BE2C (cell line): ENCODE measurements at regions not wholly inside any gene's neighbourhood (a gene's known extent, or its start where the extent isn't known, plus 50 kb on each side); places are given as distances from the start of the nearest gene placed in this dataset.
"Not testable (repeated sequence)": the region's sequence is repeated elsewhere in the genome, so short reads cannot be mapped to it uniquely, and the experiment has no call there.

Experiments
- DNase-seq: peaks from one replicate; pipeline ENCODE4 v3.0.0-alpha.2; 2020
- H3K27me3 ChIP-seq: fragments of 250-450 bp; sonication (Bioruptor Pico); 2 replicates; pipeline ENCODE4 v1.5.1; 2020; ENCODE audit warnings: mild to moderate bottlenecking
- H3K36me3 ChIP-seq: fragments of 250-450 bp; sonication (Bioruptor Pico); 2 replicates; pipeline ENCODE4 v1.5.1; 2020; ENCODE audit warnings: mild to moderate bottlenecking
- H3K4me1 ChIP-seq: fragments of 250-450 bp; sonication (Bioruptor Pico); 2 replicates; pipeline ENCODE4 v1.5.1; 2020
- H3K4me3 ChIP-seq: 2 replicates; pipeline ENCODE4 v1.5.1; 2011; ENCODE audit warnings: low read depth, low read length
- H3K9me3 ChIP-seq: fragments of 250-450 bp; sonication (Bioruptor Pico); 2 replicates; pipeline ENCODE4 v1.5.1; 2020
- TF ChIP-seq, protein P1 (sequence below): IDR thresholded peaks from 2 replicates; pipeline ENCODE4 v1.5.1; 2012; ENCODE audit warnings: mild to moderate bottlenecking, low read depth, low read length

DNA sequence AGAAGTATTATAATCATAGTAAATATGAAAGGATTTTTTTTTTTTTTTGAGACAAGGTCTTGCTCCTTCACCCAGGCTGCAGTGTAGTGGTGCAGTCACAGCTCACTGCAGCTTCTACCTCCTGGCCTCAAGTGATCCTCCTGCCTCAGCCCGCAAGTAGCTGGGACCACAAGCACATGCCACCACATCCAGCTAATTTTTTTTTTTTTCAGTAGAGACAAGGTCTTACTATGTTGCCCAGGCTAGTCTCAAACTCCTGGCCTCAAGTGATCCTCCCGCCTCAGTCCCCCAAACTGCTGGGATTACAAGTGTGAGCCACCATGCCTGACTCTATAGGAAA is 86.2 kb upstream of the FOXN2 start:
- Histone ChIP-seq H3K4me1 (no peaks in the 10 kb centered on the region), H3K36me3 (no peaks in the 10 kb centered on the region), H3K4me3 (no peak overlapping the region), H3K9me3 (no peaks in the 10 kb centered on the region), H3K27me3 (no peaks in the 10 kb centered on the region)
- TF ChIP-seq, protein P1, sequence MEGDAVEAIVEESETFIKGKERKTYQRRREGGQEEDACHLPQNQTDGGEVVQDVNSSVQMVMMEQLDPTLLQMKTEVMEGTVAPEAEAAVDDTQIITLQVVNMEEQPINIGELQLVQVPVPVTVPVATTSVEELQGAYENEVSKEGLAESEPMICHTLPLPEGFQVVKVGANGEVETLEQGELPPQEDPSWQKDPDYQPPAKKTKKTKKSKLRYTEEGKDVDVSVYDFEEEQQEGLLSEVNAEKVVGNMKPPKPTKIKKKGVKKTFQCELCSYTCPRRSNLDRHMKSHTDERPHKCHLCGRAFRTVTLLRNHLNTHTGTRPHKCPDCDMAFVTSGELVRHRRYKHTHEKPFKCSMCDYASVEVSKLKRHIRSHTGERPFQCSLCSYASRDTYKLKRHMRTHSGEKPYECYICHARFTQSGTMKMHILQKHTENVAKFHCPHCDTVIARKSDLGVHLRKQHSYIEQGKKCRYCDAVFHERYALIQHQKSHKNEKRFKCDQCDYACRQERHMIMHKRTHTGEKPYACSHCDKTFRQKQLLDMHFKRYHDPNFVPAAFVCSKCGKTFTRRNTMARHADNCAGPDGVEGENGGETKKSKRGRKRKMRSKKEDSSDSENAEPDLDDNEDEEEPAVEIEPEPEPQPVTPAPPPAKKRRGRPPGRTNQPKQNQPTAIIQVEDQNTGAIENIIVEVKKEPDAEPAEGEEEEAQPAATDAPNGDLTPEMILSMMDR = no peak
- DNase-seq = no peak

DNA sequence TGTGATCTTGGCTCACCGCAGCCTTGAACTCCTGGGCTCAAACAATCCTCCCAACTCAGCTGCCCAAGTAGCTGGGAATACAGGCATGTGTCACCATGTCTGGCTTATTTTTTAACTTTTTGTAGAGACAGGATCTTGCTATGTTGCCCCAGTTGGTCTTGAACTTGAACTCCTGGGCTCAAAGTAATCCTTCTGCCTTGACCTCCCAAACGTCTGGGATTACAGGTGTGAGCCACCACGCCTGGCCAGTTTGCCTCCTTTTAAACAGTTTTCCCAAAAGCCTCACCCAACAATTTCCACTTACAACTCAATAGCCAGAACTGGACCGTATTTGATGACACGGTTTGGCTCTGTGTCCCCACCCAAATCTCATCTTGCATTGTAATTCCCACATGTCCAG is 85.4 kb upstream of the FOXN2 start:
- no peak for DNase-seq
- no peaks in the 10 kb centered on the region for H3K36me3 ChIP-seq
- TF ChIP-seq, protein P1 = no peak
- H3K4me1 ChIP-seq = no peaks in the 10 kb centered on the region
- no peaks in the 10 kb centered on the region for H3K9me3 ChIP-seq
- H3K27me3 ChIP-seq = no peaks in the 10 kb centered on the region
- H3K4me3 ChIP-seq = no peak overlapping the region

DNA sequence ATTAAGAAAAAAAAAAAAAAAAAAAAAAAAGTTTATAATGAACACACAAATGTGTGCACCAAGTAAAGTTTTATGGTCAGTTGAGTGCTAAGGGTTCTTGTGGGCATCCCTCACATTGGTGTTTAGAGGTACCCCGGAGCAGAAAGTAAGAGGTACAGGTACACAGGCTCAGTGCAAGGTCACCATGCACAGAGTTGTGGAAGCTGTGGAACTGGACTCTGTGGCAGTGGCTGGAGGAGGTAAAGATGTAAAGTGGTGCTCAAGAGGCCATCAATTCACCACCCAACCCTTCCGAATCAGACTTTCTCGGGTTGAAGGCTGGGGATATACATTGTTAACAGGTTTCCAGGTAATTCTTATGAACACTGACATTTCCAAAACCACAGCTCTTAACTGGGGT is 83.6 kb upstream of the FOXN2 start:
- no peaks in the 10 kb centered on the region for H3K4me1 ChIP-seq
- H3K9me3 ChIP-seq = no peaks in the 10 kb centered on the region
- no peak overlapping the region for H3K4me3 ChIP-seq
- TF ChIP-seq, protein P1 = no peak
- no peaks in the 10 kb centered on the region for H3K27me3 ChIP-seq
- H3K36me3 ChIP-seq = no peaks in the 10 kb centered on the region
- DNase-seq = no peak

DNA sequence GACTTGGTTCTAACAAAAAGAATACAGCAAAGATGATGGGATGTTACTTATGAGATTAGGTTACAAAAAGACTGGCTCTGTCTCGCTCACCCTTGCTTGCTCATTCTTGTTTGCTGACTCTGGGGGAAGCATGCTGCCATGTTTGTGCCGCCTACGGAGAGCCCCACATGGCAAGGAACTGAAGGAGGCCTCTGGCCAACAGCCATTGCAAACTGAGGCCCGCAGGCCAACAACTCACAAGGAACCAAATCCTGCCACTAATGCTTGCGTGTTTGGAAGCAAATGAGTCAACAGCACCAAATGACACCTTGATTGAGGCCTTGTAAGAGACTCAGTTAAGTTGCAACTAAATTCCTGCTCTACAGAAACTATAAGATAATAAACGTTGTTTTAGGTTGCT is 82.1 kb upstream of the FOXN2 start:
- TF ChIP-seq, protein P1 = no peak
- Histone ChIP-seq H3K9me3 (no peaks in the 10 kb centered on the region), H3K4me3 (no peak overlapping the region), H3K36me3 (no peaks in the 10 kb centered on the region), H3K27me3 (no peaks in the 10 kb centered on the region), H3K4me1 (no peaks in the 10 kb centered on the region)
- no peak for DNase-seq

DNA sequence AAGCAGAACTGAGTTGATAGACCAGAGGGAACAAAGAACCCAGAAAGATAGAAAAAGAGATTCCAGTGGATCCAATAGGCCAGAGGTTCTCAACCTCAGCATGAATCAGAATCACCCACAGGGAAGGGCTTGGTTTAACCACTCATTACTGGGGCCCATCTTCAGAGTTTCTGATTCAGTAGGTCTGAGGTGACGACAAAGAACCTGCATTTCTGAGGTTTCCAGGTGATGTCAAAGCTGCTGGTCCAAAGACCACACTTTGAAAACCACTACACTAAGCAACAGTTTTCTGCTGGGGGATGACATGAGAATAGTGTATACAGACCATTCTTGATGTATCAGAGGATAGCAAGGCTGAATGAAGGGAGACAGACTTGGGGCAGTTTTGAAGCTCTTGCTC is 81.5 kb upstream of the FOXN2 start:
- H3K27me3 ChIP-seq = no peaks in the 10 kb centered on the region
- TF ChIP-seq, protein P1 = no peak
- DNase-seq = no peak
- H3K4me1 ChIP-seq = no peaks in the 10 kb centered on the region
- no peaks in the 10 kb centered on the region for H3K36me3 ChIP-seq
- no peak overlapping the region for H3K4me3 ChIP-seq
- no peaks in the 10 kb centered on the region for H3K9me3 ChIP-seq

DNA sequence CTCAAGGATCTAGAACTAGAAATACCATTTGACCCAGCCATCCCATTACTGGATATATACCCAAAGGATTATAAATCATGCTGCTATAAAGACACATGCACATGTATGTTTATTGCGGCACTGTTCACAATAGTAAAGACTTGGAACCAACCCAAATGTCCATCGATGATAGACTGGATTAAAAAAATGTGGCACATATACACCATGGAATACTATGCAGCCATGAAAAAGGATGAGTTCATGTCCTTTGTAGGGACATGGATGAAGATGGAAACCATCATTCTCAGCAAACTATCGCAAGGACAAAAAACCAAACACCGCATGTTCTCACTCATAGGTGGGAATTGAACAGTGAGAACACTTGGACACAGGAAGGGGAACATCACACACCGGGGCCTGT is 80.7 kb upstream of the FOXN2 start:
- not testable (repeated sequence) for H3K36me3 ChIP-seq, H3K9me3 ChIP-seq, H3K4me1 ChIP-seq, DNase-seq, H3K4me3 ChIP-seq, H3K27me3 ChIP-seq

DNA sequence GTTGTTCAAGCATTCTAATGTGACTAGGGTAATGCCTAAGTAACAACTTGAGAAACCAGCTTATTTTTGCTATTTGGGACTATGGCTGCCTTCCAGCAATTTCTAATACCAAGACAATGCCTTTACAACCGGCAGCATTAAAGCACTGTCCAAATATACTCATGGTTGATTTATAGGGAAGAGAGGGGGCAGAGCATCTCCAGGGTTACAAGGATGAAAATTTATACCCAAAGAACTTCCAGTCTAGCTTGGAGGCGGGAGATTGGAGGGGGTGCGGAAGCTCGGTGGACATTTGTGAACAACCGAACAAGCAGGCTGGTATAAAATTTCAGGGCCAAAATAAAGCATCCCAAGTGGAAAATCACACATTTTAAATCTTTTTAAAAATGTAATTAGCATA is 79.4 kb upstream of the FOXN2 start:
- no peaks in the 10 kb centered on the region for H3K27me3 ChIP-seq
- TF ChIP-seq, protein P1 = no peak
- no peaks in the 10 kb centered on the region for H3K36me3 ChIP-seq
- no peak for DNase-seq
- H3K4me3 ChIP-seq = no peak overlapping the region
- no peaks in the 10 kb centered on the region for H3K4me1 ChIP-seq
- H3K9me3 ChIP-seq = no peaks in the 10 kb centered on the region
